ENCODE measurements at regions not wholly inside any gene's neighbourhood (a gene's known extent, or its start where the extent isn't known, plus 50 kb on each side); places are given as distances from the start of the nearest gene placed in this dataset.

- ChIA-PET CTCF (interaction anchor here (1.3 kb wide), 1 partner anchor 802 kb away, joined by 3 read pairs; no protein-coding TSS in a partner anchor), POLR2A (no interaction called here)
- DNase-seq: no peak
- Histone ChIP-seq H3K4me1 (ENCODE audit: control insufficient read depth in 1 of 2, insufficient read depth in 2 of 2, low read depth in 1 of 2, low read length in 1 of 2) (peaks cover 0 to 41% of the 10 kb centered on the region in 2 experiments; a peak in 1 of 4 replicates), H4K20me1 (ENCODE audit: insufficient read depth) (no peaks in the 10 kb centered on the region), H3F3A (replicated peaks; ENCODE audit: insufficient read depth) (no peaks in the 10 kb centered on the region), H3K4me2 (no peak overlapping the region), H3K9me2 (no peaks in the 10 kb centered on the region), H2AFZ (ENCODE audit: low read depth) (no peak overlapping the region), H3K27me3 (ENCODE audit: insufficient read depth) (no peaks in the 10 kb centered on the region), H3K4me3 (ENCODE audit: low read depth in 2 of 2, low read length in 1 of 2) (no peak overlapping the region), H3K9ac (no peak overlapping the region), H3K79me2 (ENCODE audit: insufficient read depth) (no peaks in the 10 kb centered on the region), H3K36me3 (replicated peaks in 1 of 2; ENCODE audit: control insufficient read depth in 1 of 2, insufficient read depth in 2 of 2, low read length in 1 of 2) (no peaks in the 10 kb centered on the region), H3K27ac (ENCODE audit: low read depth in 2 of 2, low read length in 1 of 2) (no peak overlapping the region; a peak in 1 of 4 replicates), H3K9me3 (no peaks in the 10 kb centered on the region)
- 78% methylated on average over 7 of the region's 7 CpGs for WGBS (ENCODE audit: low lambda C conversion rate)
- TF ChIP-seq CHD2 (IDR thresholded peaks at IDR 0.05; ENCODE audit: low read length, partially characterized antibody) (no peak), RCOR1 (IDR thresholded peaks at IDR 0.05; ENCODE audit: low read length) (no peak), RXRA (IDR thresholded peaks at IDR 0.05; ENCODE audit: borderline replicate concordance, low read depth) (no peak), FOXM1 (IDR thresholded peaks at IDR 0.05; ENCODE audit: low read depth) (no peak), JUND (IDR thresholded peaks at IDR 0.05) (no peak), MEF2A (IDR thresholded peaks at IDR 0.05; ENCODE audit: borderline replicate concordance, low read depth) (no peak), ELF1 (IDR thresholded peaks at IDR 0.05) (no peak), IRF3 (IDR thresholded peaks at IDR 0.05; ENCODE audit: low read depth, low read length) (no peak), GABPA (IDR thresholded peaks at IDR 0.05; ENCODE audit: low read depth) (no peak), EP300 (IDR thresholded peaks at IDR 0.05; ENCODE audit: borderline replicate concordance in 1 of 2, low read depth in 1 of 2, low read length in 1 of 2) (no peak), GATA2 (CRISPR knock-in tag; IDR thresholded peaks at IDR 0.05) (no peak), MAX (IDR thresholded peaks at IDR 0.05; ENCODE audit: low read depth) (no peak)
- TF ChIP-seq, protein P1, sequence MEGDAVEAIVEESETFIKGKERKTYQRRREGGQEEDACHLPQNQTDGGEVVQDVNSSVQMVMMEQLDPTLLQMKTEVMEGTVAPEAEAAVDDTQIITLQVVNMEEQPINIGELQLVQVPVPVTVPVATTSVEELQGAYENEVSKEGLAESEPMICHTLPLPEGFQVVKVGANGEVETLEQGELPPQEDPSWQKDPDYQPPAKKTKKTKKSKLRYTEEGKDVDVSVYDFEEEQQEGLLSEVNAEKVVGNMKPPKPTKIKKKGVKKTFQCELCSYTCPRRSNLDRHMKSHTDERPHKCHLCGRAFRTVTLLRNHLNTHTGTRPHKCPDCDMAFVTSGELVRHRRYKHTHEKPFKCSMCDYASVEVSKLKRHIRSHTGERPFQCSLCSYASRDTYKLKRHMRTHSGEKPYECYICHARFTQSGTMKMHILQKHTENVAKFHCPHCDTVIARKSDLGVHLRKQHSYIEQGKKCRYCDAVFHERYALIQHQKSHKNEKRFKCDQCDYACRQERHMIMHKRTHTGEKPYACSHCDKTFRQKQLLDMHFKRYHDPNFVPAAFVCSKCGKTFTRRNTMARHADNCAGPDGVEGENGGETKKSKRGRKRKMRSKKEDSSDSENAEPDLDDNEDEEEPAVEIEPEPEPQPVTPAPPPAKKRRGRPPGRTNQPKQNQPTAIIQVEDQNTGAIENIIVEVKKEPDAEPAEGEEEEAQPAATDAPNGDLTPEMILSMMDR (IDR thresholded peaks at IDR 0.05): no peak
- TF ChIP-seq, protein P2, sequence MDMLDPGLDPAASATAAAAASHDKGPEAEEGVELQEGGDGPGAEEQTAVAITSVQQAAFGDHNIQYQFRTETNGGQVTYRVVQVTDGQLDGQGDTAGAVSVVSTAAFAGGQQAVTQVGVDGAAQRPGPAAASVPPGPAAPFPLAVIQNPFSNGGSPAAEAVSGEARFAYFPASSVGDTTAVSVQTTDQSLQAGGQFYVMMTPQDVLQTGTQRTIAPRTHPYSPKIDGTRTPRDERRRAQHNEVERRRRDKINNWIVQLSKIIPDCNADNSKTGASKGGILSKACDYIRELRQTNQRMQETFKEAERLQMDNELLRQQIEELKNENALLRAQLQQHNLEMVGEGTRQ (IDR thresholded peaks at IDR 0.05; ENCODE audit: borderline replicate concordance, low read depth, low read length): no peak
Observed at GRCh38 chr10:78849115-78849514, 219.7 kb upstream of the ZMIZ1 start.

DNA sequence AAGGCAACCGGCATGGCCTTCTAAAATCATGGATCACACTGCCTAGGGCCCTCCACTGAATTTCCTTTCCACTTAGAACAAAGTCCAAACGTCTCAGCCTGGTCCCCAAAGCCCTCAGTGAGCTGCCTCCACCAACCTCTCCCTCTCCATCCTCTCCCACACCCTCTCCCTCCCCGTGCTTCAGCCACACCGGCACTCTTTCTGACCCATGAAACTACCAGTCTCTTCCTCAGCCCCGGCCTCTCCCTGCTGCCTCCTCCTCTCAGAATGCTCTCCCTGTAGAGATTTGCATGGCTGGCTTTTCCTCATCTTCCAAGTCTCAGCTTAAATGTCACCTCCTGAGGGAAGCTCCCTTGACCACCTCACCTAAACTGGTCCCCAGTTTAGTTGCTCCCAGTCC lies 219.0 kb upstream of the ZMIZ1 start:
- DNase-seq: no peak
- CTCF ChIA-PET: interaction anchor here (0.8 to 1.3 kb wide), 3 partner anchors 17 to 803 kb away, joined by 3 read pairs; no protein-coding TSS in a partner anchor
- no peaks in the 10 kb centered on the region for H3F3A ChIP-seq (replicated peaks; ENCODE audit: insufficient read depth)
- H3K4me1 ChIP-seq (ENCODE audit: control insufficient read depth in 1 of 2, insufficient read depth in 2 of 2, low read depth in 1 of 2, low read length in 1 of 2): peaks cover 0 to 41% of the 10 kb centered on the region in 2 experiments; a peak in 1 of 4 replicates
- no peak overlapping the region for H3K9ac ChIP-seq
- 79% methylated on average over 5 of the region's 5 CpGs for WGBS (ENCODE audit: low lambda C conversion rate)
- H3K36me3 ChIP-seq (replicated peaks in 1 of 2; ENCODE audit: control insufficient read depth in 1 of 2, insufficient read depth in 2 of 2, low read length in 1 of 2): no peaks in the 10 kb centered on the region
- no peaks in the 10 kb centered on the region for H3K27me3 ChIP-seq (ENCODE audit: insufficient read depth)
- POLR2A ChIA-PET: no interaction called here
- H3K27ac ChIP-seq (ENCODE audit: low read depth in 2 of 2, low read length in 1 of 2): no peak overlapping the region
- H3K79me2 ChIP-seq (ENCODE audit: insufficient read depth): no peaks in the 10 kb centered on the region
- H3K9me3 ChIP-seq: no peaks in the 10 kb centered on the region
- H2AFZ ChIP-seq (ENCODE audit: low read depth): no peak overlapping the region
- H4K20me1 ChIP-seq (ENCODE audit: insufficient read depth): no peaks in the 10 kb centered on the region
- no peaks in the 10 kb centered on the region for H3K9me2 ChIP-seq
- H3K4me3 ChIP-seq (ENCODE audit: low read depth in 2 of 2, low read length in 1 of 2): no peak overlapping the region
- no peak overlapping the region for H3K4me2 ChIP-seq
- TF ChIP-seq RXRA (IDR thresholded peaks at IDR 0.05; ENCODE audit: borderline replicate concordance, low read depth) (no peak), SIN3A (IDR thresholded peaks at IDR 0.05; ENCODE audit: borderline replicate concordance, low read depth, low read length) (no peak), MAX (IDR thresholded peaks at IDR 0.05; ENCODE audit: low read depth) (no peak), GATA2 (CRISPR knock-in tag; IDR thresholded peaks at IDR 0.05) (no peak), EP300 (IDR thresholded peaks at IDR 0.05; ENCODE audit: borderline replicate concordance in 1 of 2, low read depth in 1 of 2, low read length in 1 of 2) (no peak), GABPA (IDR thresholded peaks at IDR 0.05; ENCODE audit: low read depth) (no peak), TEAD4 (IDR thresholded peaks at IDR 0.05; ENCODE audit: borderline replicate concordance, insufficient read depth) (no peak)
- TF ChIP-seq, protein P3, sequence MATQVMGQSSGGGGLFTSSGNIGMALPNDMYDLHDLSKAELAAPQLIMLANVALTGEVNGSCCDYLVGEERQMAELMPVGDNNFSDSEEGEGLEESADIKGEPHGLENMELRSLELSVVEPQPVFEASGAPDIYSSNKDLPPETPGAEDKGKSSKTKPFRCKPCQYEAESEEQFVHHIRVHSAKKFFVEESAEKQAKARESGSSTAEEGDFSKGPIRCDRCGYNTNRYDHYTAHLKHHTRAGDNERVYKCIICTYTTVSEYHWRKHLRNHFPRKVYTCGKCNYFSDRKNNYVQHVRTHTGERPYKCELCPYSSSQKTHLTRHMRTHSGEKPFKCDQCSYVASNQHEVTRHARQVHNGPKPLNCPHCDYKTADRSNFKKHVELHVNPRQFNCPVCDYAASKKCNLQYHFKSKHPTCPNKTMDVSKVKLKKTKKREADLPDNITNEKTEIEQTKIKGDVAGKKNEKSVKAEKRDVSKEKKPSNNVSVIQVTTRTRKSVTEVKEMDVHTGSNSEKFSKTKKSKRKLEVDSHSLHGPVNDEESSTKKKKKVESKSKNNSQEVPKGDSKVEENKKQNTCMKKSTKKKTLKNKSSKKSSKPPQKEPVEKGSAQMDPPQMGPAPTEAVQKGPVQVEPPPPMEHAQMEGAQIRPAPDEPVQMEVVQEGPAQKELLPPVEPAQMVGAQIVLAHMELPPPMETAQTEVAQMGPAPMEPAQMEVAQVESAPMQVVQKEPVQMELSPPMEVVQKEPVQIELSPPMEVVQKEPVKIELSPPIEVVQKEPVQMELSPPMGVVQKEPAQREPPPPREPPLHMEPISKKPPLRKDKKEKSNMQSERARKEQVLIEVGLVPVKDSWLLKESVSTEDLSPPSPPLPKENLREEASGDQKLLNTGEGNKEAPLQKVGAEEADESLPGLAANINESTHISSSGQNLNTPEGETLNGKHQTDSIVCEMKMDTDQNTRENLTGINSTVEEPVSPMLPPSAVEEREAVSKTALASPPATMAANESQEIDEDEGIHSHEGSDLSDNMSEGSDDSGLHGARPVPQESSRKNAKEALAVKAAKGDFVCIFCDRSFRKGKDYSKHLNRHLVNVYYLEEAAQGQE (IDR thresholded peaks at IDR 0.05; ENCODE audit: low read depth, low read length): no peak
